Mesothelial cell of epicardium (in vitro differentiated cells): ENCODE measurements at regions not wholly inside any gene's neighbourhood (a gene's known extent, or its start where the extent isn't known, plus 50 kb on each side); places are given as distances from the start of the nearest gene placed in this dataset.

Source experiments
- DNase-seq, 2 experiments: peaks; one replicate each; pipeline ENCODE4 v3.0.0; 2021; ENCODE audit warnings: low spot score in 2 of 2; ENCODE audit not compliant: unreplicated experiment in 2 of 2
- H3K27ac Mint-ChIP-seq: 2 replicates; pipeline ENCODE4 v1.8.0; 2021; ENCODE audit warnings: mixed read lengths
- H3K27me3 Mint-ChIP-seq: 2 replicates; pipeline ENCODE4 v1.8.0; 2021; ENCODE audit warnings: low read depth, mixed read lengths
- H3K36me3 Mint-ChIP-seq: 2 replicates; pipeline ENCODE4 v1.8.0; 2021; ENCODE audit warnings: mixed read lengths
- H3K4me1 Mint-ChIP-seq: 2 replicates; pipeline ENCODE4 v1.8.0; 2021; ENCODE audit warnings: mixed read lengths
- H3K4me3 Mint-ChIP-seq: 2 replicates; pipeline ENCODE4 v1.8.0; 2021; ENCODE audit warnings: mild to moderate bottlenecking, moderate library complexity, mixed read lengths
- H3K9me3 Mint-ChIP-seq: 2 replicates; pipeline ENCODE4 v1.8.0; 2021; ENCODE audit warnings: mixed read lengths
- TF ChIP-seq, protein P1 (sequence below): fragments of 200-600 bp; sonication (generic); IDR thresholded peaks from one replicate; pipeline ENCODE4 v1.5.0; 2021; ENCODE audit warnings: antibody characterized with exemption; ENCODE audit not compliant: unreplicated experiment

DNA sequence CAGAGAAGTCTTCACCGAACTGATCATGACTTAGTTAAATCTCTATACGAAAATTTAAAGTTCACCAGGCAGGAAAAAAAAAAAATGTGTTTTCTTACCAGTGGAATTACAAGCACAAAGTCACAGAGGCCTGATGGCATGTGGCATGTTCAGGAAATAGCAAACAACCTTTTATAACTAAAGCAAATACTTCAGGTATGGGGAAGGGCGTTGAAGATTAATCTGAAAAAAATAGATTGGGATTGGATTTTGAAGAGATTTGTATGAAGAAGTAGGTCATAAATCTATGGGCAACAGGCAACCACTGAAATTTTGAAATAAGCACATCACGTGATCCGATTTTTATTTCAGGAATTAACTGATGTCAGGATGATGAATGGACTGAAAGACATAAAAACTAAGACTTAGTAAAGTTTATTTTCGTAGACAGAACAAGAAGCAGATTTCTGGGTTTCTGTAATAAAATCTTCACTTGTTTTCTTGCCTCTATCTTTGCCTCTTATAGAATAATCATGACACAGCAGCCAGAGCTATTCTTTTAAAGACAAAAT lies 295.9 kb upstream of the ADGRL4 start:
- DNase-seq = no peak
- H3K36me3 Mint-ChIP-seq = no peaks in the 10 kb centered on the region
- H3K9me3 Mint-ChIP-seq = peaks cover 9% of the 10 kb centered on the region
- no peaks in the 10 kb centered on the region for H3K27me3 Mint-ChIP-seq
- no peaks in the 10 kb centered on the region for H3K4me1 Mint-ChIP-seq
- H3K27ac Mint-ChIP-seq = no peak overlapping the region
- TF ChIP-seq, protein P1, sequence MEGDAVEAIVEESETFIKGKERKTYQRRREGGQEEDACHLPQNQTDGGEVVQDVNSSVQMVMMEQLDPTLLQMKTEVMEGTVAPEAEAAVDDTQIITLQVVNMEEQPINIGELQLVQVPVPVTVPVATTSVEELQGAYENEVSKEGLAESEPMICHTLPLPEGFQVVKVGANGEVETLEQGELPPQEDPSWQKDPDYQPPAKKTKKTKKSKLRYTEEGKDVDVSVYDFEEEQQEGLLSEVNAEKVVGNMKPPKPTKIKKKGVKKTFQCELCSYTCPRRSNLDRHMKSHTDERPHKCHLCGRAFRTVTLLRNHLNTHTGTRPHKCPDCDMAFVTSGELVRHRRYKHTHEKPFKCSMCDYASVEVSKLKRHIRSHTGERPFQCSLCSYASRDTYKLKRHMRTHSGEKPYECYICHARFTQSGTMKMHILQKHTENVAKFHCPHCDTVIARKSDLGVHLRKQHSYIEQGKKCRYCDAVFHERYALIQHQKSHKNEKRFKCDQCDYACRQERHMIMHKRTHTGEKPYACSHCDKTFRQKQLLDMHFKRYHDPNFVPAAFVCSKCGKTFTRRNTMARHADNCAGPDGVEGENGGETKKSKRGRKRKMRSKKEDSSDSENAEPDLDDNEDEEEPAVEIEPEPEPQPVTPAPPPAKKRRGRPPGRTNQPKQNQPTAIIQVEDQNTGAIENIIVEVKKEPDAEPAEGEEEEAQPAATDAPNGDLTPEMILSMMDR = no peak
- H3K4me3 Mint-ChIP-seq = no peak overlapping the region

DNA sequence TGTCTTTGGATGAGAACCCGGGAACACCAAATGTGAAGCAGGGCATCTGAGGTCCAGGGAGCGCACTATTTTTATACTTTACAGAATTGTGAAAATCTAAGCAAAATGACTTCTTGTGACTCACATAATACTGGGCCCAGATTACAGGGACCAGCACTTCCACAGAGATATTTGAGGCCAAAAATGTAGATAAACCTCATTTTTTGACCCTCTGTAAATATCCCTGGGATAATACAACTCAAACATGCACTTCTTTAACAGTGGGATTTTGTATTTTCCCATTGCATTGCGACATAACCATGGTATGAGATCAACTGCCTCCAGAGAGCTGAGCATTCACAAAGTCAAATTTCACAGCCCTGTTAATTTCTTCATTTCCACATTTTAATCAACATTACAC lies 289.4 kb upstream of the ADGRL4 start:
- DNase-seq = no peak

DNA sequence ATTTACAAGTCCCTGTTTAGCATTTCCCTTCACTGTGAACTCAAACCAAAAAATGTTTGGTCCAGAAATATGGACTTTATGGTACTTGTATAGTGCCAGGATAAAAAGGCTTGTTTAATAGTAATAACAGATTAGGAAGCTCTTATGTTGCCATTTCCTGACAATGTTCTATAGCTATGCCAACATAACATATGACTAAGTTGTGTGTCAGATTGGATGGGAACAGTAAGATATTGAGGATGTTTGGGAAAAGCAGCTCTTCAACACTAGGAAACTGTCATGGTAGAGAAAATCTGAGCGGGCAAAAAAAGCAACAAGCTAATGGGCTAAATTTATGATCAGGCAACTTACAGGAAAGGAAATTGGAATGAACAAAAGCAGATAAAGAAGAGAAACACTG lies 287.1 kb upstream of the ADGRL4 start:
- Mint-ChIP-seq H3K4me1 (no peaks in the 10 kb centered on the region), H3K4me3 (no peak overlapping the region), H3K9me3 (no peaks in the 10 kb centered on the region), H3K27ac (no peak overlapping the region), H3K27me3 (no peaks in the 10 kb centered on the region), H3K36me3 (no peaks in the 10 kb centered on the region)
- DNase-seq = no peak
- TF ChIP-seq, protein P1 = no peak

More for the DNA sequence above, 289.4 kb upstream of the ADGRL4 start:
- no peaks in the 10 kb centered on the region for H3K27me3 Mint-ChIP-seq
- TF ChIP-seq, protein P1 = no peak
- peaks cover 9% of the 10 kb centered on the region for H3K9me3 Mint-ChIP-seq
- H3K27ac Mint-ChIP-seq = no peak overlapping the region
- no peaks in the 10 kb centered on the region for H3K4me1 Mint-ChIP-seq
- H3K36me3 Mint-ChIP-seq = no peaks in the 10 kb centered on the region
- no peak overlapping the region for H3K4me3 Mint-ChIP-seq

DNA sequence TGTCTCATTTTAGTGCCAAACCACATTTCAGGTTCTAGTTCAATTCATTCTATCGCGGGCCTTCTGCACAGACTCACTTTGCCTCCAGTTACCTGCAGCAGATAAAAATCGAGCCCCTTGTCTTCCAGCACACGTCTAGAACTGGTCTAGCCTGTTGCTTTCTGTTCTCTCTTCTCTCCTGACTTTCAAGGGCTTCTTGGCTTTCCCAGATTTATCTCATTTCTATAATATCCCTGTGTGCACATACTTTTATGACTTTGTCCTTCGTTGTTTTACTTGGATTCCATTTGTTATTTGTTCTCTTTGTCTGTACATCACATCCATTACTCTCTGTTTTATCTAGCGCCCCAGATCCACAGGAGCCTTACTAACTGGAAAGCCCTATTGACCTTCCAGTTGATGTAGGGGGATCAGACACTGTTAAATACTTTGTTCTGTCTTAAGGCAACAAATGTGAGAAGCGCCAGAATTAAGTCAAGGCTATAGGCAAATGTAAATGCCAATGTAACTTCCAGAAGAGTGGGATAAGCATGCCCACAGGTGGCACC lies 284.5 kb upstream of the ADGRL4 start:
- Mint-ChIP-seq H3K4me3 (no peak overlapping the region), H3K27me3 (no peaks in the 10 kb centered on the region), H3K27ac (no peak overlapping the region), H3K4me1 (peaks cover 7% of the 10 kb centered on the region), H3K36me3 (no peaks in the 10 kb centered on the region), H3K9me3 (no peaks in the 10 kb centered on the region)
- TF ChIP-seq, protein P1 = no peak
- DNase-seq = no peak

DNA sequence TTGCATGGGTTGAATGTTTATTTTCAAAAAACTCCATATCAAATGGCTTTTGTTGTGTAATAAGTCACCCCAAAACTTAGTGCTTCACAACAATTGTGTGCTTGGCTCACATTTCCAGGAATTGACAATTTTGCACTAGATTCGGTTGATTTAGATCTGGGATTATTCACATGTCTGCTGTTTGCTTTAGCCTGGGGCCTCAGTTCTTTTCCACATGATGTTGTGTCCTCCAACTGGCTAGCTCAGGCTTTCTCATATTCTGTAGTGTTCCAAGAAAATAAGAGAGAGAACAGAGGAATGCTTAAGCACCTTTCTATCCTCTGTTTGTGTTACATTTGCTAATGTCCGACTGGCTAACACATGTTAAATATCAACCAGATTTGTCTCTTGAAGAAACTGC lies 281.5 kb upstream of the ADGRL4 start:
- Mint-ChIP-seq H3K4me3 (no peak overlapping the region), H3K36me3 (no peaks in the 10 kb centered on the region), H3K9me3 (no peaks in the 10 kb centered on the region), H3K27ac (no peak overlapping the region), H3K27me3 (no peaks in the 10 kb centered on the region), H3K4me1 (peaks cover 7% of the 10 kb centered on the region)
- no peak for DNase-seq
- TF ChIP-seq, protein P1 = no peak
